GM18517 (cell line): ENCODE measurements at regions not wholly inside any gene's neighbourhood (a gene's known extent, or its start where the extent isn't known, plus 50 kb on each side); places are given as distances from the start of the nearest gene placed in this dataset.
"Not testable (repeated sequence)": the region's sequence is repeated elsewhere in the genome, so short reads cannot be mapped to it uniquely, and the experiment has no call there.

ENCODE experiments used
- ATAC-seq: cut with Tn5 transposase; IDR thresholded peaks from one replicate; pipeline ENCODE4 v1.9.1; 2021; ENCODE audit warnings: mild to moderate bottlenecking, moderate library complexity; ENCODE audit not compliant: unreplicated experiment

DNA sequence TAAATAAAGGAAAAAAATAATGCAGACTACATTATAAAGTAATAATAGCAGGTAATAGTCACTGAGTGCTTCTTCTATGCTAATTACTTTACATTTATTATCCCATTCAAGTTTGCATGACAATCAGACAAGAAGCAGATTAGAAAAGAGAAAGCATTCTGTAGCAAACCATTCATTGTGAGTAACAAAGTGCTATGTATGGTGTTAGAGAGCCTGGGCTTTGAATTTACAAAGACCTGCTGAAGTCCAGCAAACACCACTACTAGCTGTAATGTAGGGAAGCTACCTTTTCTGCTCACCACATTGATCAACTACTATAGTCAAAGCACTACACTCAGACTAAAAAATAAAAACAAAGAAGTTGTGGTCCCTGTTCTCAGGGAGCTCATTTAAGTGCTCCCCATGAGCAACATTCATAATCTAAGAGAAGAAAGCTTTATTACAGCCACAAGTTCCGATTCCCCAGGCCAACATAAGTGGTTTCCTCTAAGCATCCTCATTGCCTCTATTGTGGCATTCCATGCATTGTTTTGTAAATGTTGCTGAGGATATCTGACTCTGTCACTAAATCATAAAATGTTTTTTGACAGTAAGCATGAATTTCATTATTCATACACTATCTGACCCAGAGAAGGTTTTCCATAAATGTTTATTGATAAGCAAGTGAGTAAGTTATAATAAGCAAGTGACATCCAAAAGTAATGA is 108.5 kb downstream of the FOXD4L6 start:
- ATAC-seq, result not testable (repeated sequence)

DNA sequence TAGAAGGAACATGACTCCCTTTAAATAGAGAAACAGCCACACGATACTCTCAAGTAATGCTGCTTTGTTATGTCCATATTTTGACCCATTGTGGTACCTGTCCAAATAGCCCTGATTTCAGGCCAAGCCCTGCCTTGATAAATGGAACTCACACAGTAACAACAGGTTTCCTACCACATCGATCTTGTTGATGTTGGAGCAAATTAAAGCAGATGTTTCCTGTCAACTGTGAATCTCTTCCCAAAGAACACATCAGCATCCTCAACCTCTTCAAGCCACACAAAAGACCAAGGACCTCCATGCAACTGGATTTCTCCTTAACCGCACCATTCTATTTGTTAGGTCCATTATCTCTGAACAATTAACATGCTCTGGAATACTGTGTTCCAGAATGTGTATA is 109.5 kb downstream of the FOXD4L6 start:
- ATAC-seq, result not testable (repeated sequence)

DNA sequence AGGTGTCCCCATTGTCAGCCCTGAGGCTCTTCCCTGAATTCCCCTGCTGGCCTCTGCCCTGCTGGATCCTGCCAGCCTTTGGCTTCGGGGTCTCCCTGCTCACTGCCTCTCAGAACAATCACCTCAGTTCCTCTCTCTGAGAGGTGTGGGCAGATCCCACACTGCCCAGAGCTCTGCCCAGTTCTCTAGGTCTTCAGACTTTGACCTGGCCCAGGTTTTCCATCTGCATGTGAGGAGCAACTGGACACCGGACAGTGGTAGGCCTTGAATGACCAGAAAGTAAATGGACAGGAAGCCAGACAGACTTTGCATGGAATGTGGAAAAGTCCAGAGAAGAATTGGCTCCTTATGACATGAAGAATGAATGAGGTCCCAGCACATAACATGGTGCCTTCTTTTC is 111.8 kb downstream of the FOXD4L6 start:
- ATAC-seq, result not testable (repeated sequence)

DNA sequence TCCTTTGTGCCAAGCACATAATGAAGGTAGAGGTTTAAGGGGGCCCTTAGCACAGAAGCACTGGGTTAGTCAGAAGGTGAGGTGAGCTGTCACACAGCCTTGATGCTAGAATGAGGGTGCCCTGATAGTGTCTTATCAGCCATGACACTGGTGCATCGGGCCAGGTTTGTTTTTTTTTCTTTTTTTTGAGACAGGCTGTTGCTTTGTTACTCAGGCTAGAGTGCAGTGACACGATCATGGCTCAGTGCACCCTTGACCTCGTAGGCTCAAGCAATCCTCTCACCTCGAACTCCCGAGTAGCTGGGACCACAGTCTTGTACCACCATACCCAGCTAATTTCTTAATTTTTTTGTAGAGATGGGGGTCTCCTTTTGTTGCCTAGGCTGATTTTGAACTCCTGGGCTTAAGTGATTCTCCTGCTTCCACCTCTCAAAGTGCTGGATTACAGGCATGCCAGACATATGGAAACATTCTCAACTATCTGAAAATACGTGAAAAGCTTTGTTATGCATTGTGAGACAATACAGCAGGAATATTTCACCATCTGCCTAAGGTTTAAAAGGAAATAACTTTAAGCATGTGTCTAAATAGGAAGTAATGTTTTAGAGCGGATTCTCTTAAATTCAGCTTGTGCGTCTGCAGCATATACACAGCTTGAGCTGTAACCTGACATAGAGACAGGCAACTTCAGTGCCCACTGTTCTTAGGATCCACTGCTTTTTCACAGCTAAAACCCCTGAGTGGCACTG is 128.4 kb downstream of the FOXD4L6 start:
- ATAC-seq, result not testable (repeated sequence)

DNA sequence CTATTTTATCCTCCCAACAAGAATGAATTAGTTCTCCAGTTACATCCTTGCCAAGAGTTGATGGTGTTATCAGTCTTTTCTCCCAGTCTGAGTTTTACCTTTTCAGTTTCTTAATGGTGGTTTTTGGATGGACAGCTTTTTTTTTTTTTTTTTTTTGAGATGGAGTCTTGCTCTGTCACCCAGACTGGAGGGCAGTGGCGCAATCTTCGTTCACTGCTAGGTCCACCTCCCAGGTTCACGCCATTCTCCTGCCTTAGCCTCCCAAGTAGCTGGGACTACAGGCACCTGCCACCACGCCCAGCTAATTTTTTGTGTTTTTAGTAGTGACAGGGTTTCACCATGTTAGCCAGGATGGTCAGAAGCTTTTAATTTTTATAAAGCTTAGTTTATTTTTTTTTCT is 133.0 kb downstream of the FOXD4L6 start:
- ATAC-seq, result not testable (repeated sequence)

- ATAC-seq, result not testable (repeated sequence)
These were observed 134.6 kb downstream of the FOXD4L6 start for GRCh38 chr9:40993842-40994241.

GRCh38 chr9:40993375-40993774 is 135.1 kb downstream of the FOXD4L6 start:
- not testable (repeated sequence) for ATAC-seq

DNA sequence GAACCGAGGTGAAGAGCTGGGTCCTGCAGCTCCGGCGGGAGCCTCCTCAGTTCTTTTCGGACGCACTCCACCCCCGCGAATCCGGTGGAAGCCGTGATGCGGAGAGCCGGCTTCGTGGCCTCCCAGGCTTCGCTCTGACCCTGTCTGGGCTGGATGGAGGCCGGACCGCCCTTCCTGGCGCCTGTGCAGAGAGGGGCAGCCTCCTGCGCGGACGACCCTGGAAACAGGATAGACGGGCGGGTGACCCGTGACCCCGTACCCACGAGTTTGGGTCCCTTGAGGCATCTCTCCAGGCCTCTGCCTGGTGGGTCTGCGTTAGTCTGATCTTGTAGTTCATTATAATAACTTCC is 136.0 kb downstream of the FOXD4L6 start:
- peak; percentile 28 for ATAC-seq

- ATAC-seq, result peak; percentile 100
These were observed 136.6 kb downstream of the FOXD4L6 start for GRCh38 chr9:40991741-40992471.

- ATAC-seq, result not testable (repeated sequence)
These were observed 137.3 kb downstream of the FOXD4L6 start for GRCh38 chr9:40991100-40991740.

DNA sequence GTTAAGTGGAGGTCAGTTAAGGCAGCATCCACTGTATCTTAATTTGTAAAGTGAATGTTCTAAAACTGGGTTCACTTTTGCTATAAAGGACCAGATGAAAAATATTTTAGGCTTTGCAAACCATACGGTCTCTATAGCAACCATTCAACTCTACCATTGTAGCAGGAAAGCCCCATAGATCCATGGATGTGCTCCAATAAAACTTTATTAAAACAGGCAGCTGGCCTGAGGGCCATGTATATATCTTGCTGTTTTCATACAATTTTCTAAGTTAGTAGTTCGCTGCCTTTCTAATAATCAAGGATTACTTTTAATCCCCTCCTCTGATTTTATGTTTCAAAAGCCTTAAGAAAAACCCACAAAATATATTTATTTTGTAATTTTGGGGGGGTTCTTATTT is 142.1 kb downstream of the FOXD4L6 start:
- not testable (repeated sequence) for ATAC-seq

- ATAC-seq, result not testable (repeated sequence)
These were observed 153.1 kb downstream of the FOXD4L6 start for GRCh38 chr9:40975351-40975750.

GRCh38 chr9:40974912-40975311 is 153.6 kb downstream of the FOXD4L6 start:
- ATAC-seq, result not testable (repeated sequence)

- not testable (repeated sequence) for ATAC-seq
These were observed 156.7 kb downstream of the FOXD4L6 start for GRCh38 chr9:40971773-40972172.

- not testable (repeated sequence) for ATAC-seq
These were observed 158.1 kb downstream of the FOXD4L6 start for GRCh38 chr9:40970340-40970739.

DNA sequence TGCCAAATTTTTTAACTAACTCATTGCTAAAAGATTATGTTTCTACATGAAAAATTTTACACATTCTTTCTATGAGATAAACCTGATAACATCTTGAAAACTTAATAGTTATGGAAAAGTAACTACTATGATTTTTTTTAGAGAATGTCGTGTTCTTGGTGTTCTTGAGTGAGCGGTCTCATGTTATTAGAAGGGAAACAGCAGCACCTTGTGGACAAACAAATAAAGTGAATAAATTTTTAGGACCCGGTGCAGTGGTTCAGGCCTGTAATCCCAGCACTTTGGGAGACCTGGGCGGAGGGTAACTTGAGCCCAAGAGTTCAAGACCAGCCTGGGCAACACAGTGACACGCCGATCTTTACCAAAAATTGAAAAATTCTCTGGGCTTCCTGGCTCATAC is 166.0 kb downstream of the FOXD4L6 start:
- ATAC-seq, result not testable (repeated sequence)

DNA sequence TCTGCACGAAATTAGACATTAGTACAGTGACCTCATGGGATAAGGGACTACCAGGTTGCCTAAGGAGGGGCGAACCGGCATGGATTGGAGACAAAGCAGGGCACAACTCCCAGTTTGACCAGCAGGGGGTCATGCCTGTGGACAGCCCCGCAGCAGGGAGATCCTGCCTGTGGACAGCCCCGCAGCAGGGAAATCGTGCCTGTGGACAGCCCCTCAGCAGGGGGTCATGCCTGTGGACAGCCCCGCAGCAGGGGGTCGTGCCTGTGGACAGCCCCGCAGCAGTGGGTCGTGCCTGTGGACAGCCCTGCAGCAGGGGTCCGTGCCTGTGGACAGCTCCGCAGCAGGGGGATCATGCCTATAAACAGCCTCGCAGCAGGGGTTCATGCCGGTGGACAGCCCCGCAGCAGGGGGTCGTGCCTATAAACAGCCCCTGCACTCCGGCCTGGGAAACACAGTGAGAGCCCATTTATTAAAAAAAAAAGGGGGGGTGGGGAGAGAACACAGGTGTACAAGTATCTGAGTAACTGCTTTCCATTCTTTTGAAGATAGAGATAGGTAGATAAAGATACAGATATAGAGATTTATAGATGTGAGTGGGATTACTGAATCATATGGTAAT is 176.5 kb downstream of the FOXD4L6 start:
- not testable (repeated sequence) for ATAC-seq

GRCh38 chr9:40946228-40946627 is 182.3 kb downstream of the FOXD4L6 start:
- ATAC-seq, result not testable (repeated sequence)

DNA sequence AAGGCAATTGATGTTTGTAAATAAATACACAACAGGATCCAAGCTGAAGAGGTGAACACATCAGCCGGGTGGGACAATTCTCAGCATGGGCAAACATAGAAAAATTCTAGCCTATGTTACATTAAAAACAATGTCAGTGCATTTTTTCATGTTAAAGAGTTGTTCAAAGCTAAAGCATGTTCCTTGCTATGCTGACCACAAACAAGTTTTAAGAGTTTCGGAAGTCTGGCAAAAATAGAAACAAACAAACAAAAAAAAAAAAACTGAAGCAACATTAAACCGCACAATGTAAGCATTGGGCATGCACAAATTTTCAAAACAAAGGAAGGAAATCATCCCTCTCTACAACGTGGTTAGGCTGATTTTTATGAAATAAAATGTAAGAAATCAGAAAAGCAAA is 185.8 kb downstream of the FOXD4L6 start:
- ATAC-seq, result not testable (repeated sequence)

DNA sequence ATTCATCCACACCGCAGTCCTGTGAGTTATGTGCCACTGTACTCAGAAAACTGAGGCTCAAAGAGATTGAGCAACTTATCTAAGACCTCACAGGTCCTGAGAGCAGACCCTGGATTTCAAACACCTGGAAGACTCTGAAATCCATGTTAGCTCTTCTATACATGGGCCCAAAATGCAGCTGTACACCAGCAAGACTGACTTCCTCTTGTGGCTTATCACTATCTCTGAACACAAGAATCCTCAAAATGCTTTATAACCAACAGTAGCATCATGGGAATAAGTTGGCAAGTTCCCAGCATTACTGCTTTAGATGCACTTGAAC is 188.6 kb downstream of the FOXD4L6 start:
- not testable (repeated sequence) for ATAC-seq
